SK-N-SH treated with all-trans-retinoic acid at 6 μM for 48 hours (cell line): ENCODE measurements at regions not wholly inside any gene's neighbourhood (a gene's known extent, or its start where the extent isn't known, plus 50 kb on each side); places are given as distances from the start of the nearest gene placed in this dataset.

ENCODE experiments used
- ATAC-seq: fragments of 200-7000 bp; cut with Tn5 transposase; 3 replicates; pipeline ENCODE4 v1.9.1; 2020; ENCODE audit warnings: mild to moderate bottlenecking, moderate library complexity
- ARNTL ChIP-seq: fragments of 450-650 bp; formaldehyde crosslinking; IDR thresholded peaks from 2 replicates; pipeline ENCODE4 v1.5.0; 2020; ENCODE audit warnings: low read depth, mild to moderate bottlenecking, moderate library complexity, borderline replicate concordance
- ESRRG ChIP-seq: fragments of 250-450 bp; sonication (Bioruptor Pico); IDR thresholded peaks from 2 replicates; pipeline ENCODE4 v1.6.1; 2021; ENCODE audit warnings: mild to moderate bottlenecking
- GLIS3 ChIP-seq: fragments of 250-450 bp; sonication (Bioruptor Pico); IDR thresholded peaks from 2 replicates; pipeline ENCODE4 v1.5.0; 2020; ENCODE audit warnings: mild to moderate bottlenecking, moderate library complexity
- ISL1 ChIP-seq: fragments of 250-450 bp; sonication (Bioruptor Pico); IDR thresholded peaks from 2 replicates; pipeline ENCODE4 v2.1.2; 2022; ENCODE audit warnings: mild to moderate bottlenecking, moderate library complexity
- OSR1 ChIP-seq: fragments of 250-450 bp; sonication (Bioruptor Pico); IDR thresholded peaks from 2 replicates; pipeline ENCODE4 v1.8.0; 2022; ENCODE audit warnings: moderate library complexity, mild to moderate bottlenecking, inconsistent platforms
- PPARA ChIP-seq: fragments of 250-450 bp; sonication (Bioruptor Pico); IDR thresholded peaks from 2 replicates; pipeline ENCODE4 v1.5.0; 2020; ENCODE audit warnings: mild to moderate bottlenecking, borderline replicate concordance
- RARB ChIP-seq: fragments of 250-450 bp; sonication (Bioruptor Pico); IDR thresholded peaks from 2 replicates; pipeline ENCODE4 v1.8.0; 2021; ENCODE audit warnings: mild to moderate bottlenecking, moderate library complexity
- SNAI2 ChIP-seq: fragments of 250-450 bp; sonication (Bioruptor Pico); IDR thresholded peaks from 2 replicates; pipeline ENCODE4 v1.5.0; 2020; ENCODE audit warnings: mild to moderate bottlenecking, moderate library complexity
- TCF4 ChIP-seq: fragments of 250-450 bp; sonication (Bioruptor Pico); IDR thresholded peaks from 2 replicates; pipeline ENCODE4 v1.8.0; 2021; ENCODE audit warnings: mild to moderate bottlenecking, moderate library complexity, borderline replicate concordance
- TOX ChIP-seq: fragments of 250-450 bp; sonication (Bioruptor Pico); IDR thresholded peaks from 2 replicates; pipeline ENCODE4 v1.8.0; 2021; ENCODE audit warnings: mild to moderate bottlenecking, moderate library complexity, borderline replicate concordance
- ZC3H10 ChIP-seq: fragments of 250-450 bp; sonication (Bioruptor Pico); IDR thresholded peaks from 2 replicates; pipeline ENCODE4 v1.5.1; 2021; ENCODE audit warnings: mild to moderate bottlenecking, moderate library complexity
- ZFP3 ChIP-seq: fragments of 250-450 bp; sonication (Bioruptor Pico); IDR thresholded peaks from 2 replicates; pipeline ENCODE4 v1.5.0; 2020; ENCODE audit warnings: mild to moderate bottlenecking, moderate library complexity
- ZFP30 ChIP-seq: fragments of 450-650 bp; formaldehyde crosslinking; IDR thresholded peaks from 2 replicates; pipeline ENCODE4 v1.5.0; 2022; ENCODE audit warnings: mild to moderate bottlenecking, moderate library complexity
- ZNF70 ChIP-seq: fragments of 450-650 bp; formaldehyde crosslinking; IDR thresholded peaks from 2 replicates; pipeline ENCODE4 v1.5.0; 2020; ENCODE audit warnings: mild to moderate bottlenecking, moderate library complexity
- ZNF8 ChIP-seq: fragments of 450-650 bp; formaldehyde crosslinking; IDR thresholded peaks from 2 replicates; pipeline ENCODE4 v1.5.0; 2020; ENCODE audit warnings: mild to moderate bottlenecking, moderate library complexity
- TF ChIP-seq, protein P1 (sequence below): fragments of 250-450 bp; sonication (Bioruptor Pico); IDR thresholded peaks from 2 replicates; pipeline ENCODE4 v1.5.0; 2020; ENCODE audit warnings: mild to moderate bottlenecking, moderate library complexity
- TF ChIP-seq, protein P2 (sequence below): fragments of 250-450 bp; sonication (Bioruptor Pico); IDR thresholded peaks from 2 replicates; pipeline ENCODE4 v1.5.1; 2020; ENCODE audit warnings: low read depth, mild to moderate bottlenecking, moderate library complexity
- TF ChIP-seq, protein P3 (sequence below): fragments of 250-450 bp; sonication (Bioruptor Pico); IDR thresholded peaks from 2 replicates; pipeline ENCODE4 v1.8.0; 2020; ENCODE audit warnings: mild to moderate bottlenecking, moderate library complexity, borderline replicate concordance
- TF ChIP-seq, protein P4 (sequence below): fragments of 250-450 bp; sonication (Bioruptor Pico); IDR thresholded peaks from 2 replicates; pipeline ENCODE4 v1.5.1; 2021; ENCODE audit warnings: mild to moderate bottlenecking, moderate library complexity
- TF ChIP-seq, protein P5 (sequence below): fragments of 250-450 bp; sonication (Bioruptor Pico); IDR thresholded peaks from 2 replicates; pipeline ENCODE4 v1.8.0; 2021; ENCODE audit warnings: low read depth, mild to moderate bottlenecking, moderate library complexity, borderline replicate concordance

DNA sequence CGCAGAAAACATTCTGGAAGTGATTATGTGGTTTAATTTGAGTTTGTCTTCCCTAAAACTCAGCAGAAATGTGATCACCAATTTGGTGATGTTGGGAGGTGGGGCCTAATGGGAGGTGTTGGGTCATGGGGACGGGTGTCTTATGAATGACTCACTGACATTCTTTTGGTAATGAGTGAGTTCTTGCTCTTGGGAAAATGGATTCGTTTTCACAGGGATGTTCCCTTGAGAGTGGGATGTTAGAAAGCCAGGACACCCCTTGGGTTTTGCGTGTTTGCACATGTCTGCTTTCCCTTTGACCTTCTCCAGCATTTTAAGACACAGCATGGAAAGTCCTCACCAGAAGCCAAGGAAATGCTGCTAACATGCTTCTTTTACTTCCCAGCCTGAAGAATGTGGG, 321.5 kb upstream of the NT5C1B start:
- TF ChIP-seq ISL1 (CRISPR knock-in tag) (no peak), TOX (CRISPR knock-in tag) (no peak), ZC3H10 (CRISPR knock-in tag) (no peak), PPARA (CRISPR knock-in tag) (no peak), ZFP3 (no peak), ZNF70 (CRISPR knock-in tag) (no peak), OSR1 (no peak), GLIS3 (CRISPR knock-in tag) (no peak), SNAI2 (no peak), TCF4 (CRISPR knock-in tag) (no peak), ESRRG (CRISPR knock-in tag) (no peak)
- TF ChIP-seq, protein P1, sequence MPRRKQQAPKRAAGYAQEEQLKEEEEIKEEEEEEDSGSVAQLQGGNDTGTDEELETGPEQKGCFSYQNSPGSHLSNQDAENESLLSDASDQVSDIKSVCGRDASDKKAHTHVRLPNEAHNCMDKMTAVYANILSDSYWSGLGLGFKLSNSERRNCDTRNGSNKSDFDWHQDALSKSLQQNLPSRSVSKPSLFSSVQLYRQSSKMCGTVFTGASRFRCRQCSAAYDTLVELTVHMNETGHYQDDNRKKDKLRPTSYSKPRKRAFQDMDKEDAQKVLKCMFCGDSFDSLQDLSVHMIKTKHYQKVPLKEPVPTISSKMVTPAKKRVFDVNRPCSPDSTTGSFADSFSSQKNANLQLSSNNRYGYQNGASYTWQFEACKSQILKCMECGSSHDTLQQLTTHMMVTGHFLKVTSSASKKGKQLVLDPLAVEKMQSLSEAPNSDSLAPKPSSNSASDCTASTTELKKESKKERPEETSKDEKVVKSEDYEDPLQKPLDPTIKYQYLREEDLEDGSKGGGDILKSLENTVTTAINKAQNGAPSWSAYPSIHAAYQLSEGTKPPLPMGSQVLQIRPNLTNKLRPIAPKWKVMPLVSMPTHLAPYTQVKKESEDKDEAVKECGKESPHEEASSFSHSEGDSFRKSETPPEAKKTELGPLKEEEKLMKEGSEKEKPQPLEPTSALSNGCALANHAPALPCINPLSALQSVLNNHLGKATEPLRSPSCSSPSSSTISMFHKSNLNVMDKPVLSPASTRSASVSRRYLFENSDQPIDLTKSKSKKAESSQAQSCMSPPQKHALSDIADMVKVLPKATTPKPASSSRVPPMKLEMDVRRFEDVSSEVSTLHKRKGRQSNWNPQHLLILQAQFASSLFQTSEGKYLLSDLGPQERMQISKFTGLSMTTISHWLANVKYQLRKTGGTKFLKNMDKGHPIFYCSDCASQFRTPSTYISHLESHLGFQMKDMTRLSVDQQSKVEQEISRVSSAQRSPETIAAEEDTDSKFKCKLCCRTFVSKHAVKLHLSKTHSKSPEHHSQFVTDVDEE (CRISPR knock-in tag) = no peak
- TF ChIP-seq, protein P2, sequence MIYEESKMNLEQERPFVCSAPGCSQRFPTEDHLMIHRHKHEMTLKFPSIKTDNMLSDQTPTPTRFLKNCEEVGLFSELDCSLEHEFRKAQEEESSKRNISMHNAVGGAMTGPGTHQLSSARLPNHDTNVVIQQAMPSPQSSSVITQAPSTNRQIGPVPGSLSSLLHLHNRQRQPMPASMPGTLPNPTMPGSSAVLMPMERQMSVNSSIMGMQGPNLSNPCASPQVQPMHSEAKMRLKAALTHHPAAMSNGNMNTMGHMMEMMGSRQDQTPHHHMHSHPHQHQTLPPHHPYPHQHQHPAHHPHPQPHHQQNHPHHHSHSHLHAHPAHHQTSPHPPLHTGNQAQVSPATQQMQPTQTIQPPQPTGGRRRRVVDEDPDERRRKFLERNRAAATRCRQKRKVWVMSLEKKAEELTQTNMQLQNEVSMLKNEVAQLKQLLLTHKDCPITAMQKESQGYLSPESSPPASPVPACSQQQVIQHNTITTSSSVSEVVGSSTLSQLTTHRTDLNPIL (CRISPR knock-in tag) = no peak
- TF ChIP-seq, protein P3, sequence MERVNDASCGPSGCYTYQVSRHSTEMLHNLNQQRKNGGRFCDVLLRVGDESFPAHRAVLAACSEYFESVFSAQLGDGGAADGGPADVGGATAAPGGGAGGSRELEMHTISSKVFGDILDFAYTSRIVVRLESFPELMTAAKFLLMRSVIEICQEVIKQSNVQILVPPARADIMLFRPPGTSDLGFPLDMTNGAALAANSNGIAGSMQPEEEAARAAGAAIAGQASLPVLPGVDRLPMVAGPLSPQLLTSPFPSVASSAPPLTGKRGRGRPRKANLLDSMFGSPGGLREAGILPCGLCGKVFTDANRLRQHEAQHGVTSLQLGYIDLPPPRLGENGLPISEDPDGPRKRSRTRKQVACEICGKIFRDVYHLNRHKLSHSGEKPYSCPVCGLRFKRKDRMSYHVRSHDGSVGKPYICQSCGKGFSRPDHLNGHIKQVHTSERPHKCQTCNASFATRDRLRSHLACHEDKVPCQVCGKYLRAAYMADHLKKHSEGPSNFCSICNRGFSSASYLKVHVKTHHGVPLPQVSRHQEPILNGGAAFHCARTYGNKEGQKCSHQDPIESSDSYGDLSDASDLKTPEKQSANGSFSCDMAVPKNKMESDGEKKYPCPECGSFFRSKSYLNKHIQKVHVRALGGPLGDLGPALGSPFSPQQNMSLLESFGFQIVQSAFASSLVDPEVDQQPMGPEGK (CRISPR knock-in tag) = no peak
- TF ChIP-seq, protein P4, sequence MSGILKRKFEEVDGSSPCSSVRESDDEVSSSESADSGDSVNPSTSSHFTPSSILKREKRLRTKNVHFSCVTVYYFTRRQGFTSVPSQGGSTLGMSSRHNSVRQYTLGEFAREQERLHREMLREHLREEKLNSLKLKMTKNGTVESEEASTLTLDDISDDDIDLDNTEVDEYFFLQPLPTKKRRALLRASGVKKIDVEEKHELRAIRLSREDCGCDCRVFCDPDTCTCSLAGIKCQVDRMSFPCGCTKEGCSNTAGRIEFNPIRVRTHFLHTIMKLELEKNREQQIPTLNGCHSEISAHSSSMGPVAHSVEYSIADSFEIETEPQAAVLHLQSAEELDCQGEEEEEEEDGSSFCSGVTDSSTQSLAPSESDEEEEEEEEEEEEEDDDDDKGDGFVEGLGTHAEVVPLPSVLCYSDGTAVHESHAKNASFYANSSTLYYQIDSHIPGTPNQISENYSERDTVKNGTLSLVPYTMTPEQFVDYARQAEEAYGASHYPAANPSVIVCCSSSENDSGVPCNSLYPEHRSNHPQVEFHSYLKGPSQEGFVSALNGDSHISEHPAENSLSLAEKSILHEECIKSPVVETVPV (CRISPR knock-in tag) = no peak
- ATAC-seq = peak; percentile 51

DNA sequence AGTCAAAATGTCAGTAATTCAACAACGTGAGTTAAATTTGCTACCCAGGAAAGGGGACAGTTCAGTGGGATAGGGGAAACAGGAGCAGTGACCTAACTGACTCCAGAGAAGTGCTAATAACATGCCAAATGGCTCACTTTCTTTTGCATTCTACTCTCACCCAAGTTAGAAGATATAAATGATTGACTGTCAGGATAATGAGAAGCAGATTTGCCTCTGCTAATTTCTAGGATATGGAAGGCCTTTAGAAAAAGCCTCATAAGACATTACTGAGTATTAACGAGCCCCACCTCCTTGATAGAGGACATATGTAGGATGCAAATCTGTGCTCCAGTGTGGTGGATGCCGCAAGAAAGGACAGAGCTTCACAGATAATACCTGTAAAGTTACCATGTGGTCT, 318.6 kb upstream of the NT5C1B start:
- TF ChIP-seq, protein P2 (CRISPR knock-in tag) = no peak
- no peak for TF ChIP-seq PPARA (CRISPR knock-in tag)
- no peak for TF ChIP-seq ZNF8
- no peak for TF ChIP-seq ARNTL
- no peak for TF ChIP-seq ZFP30
- TF ChIP-seq, protein P3 (CRISPR knock-in tag) = no peak
- TF ChIP-seq, all 23 proteins: peak for 0
- no peak for ATAC-seq

DNA sequence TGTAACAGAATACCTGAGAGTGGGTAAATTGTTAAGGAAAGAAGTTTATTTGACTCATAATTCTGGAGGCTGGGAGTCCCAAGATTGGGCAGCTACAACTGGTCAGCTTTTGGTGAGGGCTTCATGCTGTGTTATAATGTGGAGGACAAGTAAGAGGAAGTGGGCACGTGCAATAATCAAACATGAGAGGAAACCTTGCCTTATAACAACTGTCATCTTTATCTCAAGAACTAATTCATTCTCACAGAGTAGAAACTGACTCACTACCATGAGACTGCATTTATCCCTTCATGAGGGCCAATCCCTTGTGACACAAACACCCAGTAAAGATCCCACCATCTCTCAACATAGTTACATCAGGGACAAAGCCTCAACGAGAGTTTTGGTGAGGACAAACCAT, 318.1 kb upstream of the NT5C1B start:
- ATAC-seq = no peak
- TF ChIP-seq ZFP3 (no peak), ZNF8 (no peak), GLIS3 (CRISPR knock-in tag) (no peak), RARB (CRISPR knock-in tag) (no peak), ZFP30 (no peak), ISL1 (CRISPR knock-in tag) (no peak), PPARA (CRISPR knock-in tag) (no peak), SNAI2 (no peak), ARNTL (no peak), OSR1 (no peak), ESRRG (CRISPR knock-in tag) (no peak)
- TF ChIP-seq, protein P4 (CRISPR knock-in tag) = no peak
- TF ChIP-seq, protein P3 (CRISPR knock-in tag) = no peak
- TF ChIP-seq, protein P5, sequence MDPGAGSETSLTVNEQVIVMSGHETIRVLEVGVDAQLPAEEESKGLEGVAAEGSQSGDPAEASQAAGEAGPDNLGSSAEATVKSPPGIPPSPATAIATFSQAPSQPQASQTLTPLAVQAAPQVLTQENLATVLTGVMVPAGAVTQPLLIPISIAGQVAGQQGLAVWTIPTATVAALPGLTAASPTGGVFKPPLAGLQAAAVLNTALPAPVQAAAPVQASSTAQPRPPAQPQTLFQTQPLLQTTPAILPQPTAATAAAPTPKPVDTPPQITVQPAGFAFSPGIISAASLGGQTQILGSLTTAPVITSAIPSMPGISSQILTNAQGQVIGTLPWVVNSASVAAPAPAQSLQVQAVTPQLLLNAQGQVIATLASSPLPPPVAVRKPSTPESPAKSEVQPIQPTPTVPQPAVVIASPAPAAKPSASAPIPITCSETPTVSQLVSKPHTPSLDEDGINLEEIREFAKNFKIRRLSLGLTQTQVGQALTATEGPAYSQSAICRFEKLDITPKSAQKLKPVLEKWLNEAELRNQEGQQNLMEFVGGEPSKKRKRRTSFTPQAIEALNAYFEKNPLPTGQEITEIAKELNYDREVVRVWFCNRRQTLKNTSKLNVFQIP (CRISPR knock-in tag) = no peak
